Glomerular endothelial cell (primary cell): ENCODE measurements at regions not wholly inside any gene's neighbourhood (a gene's known extent, or its start where the extent isn't known, plus 50 kb on each side); places are given as distances from the start of the nearest gene placed in this dataset.

Source experiments
- DNase-seq: peaks from one replicate; pipeline ENCODE4 v3.0.0-alpha.2; 2011; ENCODE audit warnings: low read depth, low spot score; ENCODE audit errors: extremely low read depth

GRCh38 chr9:107386396-107386795 is 103.2 kb downstream of the KLF4 start:
- DNase-seq = no peak
